DMS114 treated with DMSO at 0.1 percent for 48 hours (cell line): ENCODE measurements at regions not wholly inside any gene's neighbourhood (a gene's known extent, or its start where the extent isn't known, plus 50 kb on each side); places are given as distances from the start of the nearest gene placed in this dataset.
"Not testable (repeated sequence)": the region's sequence is repeated elsewhere in the genome, so short reads cannot be mapped to it uniquely, and the experiment has no call there.

Source experiments
- DNase-seq: peaks from one replicate; lab custom pipeline; 2025; ENCODE audit not compliant: unreplicated experiment; lab: John Stamatoyannopoulos, UW

GRCh38 chr10:6985644-6986043, 405.6 kb upstream of the PRKCQ start:
- no peak for DNase-seq

DNA sequence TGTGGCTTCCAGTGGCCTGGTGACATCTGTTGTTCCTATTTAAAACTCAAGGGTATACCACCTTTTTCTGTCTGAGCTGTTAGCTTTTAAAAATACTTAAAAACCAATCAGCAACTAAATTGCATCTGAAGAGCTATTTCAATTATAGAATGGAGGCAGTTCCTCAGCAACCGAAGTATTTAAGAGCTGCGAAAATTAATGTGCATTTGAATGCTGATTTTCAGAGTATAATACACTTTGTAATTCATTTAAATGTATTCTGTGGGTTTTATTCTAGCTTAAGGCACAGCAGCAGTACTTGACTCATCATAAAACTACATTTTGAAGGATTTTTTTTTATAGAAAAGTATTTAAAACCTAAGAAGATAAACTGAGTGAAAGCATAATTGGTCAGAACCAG, 404.9 kb upstream of the PRKCQ start:
- no peak for DNase-seq

DNA sequence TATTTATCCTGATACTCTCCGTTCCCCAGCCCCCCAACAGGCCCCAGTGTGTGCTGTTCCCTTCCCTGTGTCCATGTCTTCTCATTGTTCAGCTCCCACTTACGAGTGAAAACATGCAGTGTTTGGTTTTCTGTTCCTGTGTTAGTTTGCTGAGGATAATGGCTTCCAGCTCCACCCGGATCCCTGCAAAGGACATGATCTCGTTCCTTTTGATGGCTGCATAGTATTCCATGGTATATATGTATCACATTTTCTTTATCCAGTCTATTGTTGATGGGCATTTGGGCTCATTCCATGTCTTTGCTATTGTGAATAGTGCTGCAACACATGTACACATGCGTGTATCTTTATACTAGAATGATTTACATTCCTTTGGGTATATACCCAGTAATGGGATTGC, 403.9 kb upstream of the PRKCQ start:
- not testable (repeated sequence) for DNase-seq

DNA sequence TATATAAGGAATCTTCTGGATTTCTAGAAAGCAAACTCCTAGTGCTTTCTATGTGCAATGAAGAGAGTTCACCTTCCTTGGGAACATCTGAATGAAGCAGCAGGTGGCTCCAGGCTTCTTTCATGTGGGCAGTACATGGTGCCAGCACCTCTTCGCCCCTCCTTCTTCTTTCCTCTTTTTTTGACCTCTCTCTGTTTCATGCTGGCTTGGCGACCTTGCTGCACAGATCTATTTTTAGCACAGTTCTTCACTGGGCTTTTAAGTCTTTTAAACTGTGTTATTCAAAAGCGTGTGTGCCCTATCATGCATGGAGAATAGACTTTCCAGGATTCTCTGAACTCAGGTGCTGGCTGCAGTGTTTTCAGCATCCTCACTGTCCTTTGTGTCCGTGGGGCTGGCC, 400.3 kb upstream of the PRKCQ start:
- no peak for DNase-seq

GRCh38 chr10:6979371-6979770, 399.3 kb upstream of the PRKCQ start:
- DNase-seq: no peak

DNA sequence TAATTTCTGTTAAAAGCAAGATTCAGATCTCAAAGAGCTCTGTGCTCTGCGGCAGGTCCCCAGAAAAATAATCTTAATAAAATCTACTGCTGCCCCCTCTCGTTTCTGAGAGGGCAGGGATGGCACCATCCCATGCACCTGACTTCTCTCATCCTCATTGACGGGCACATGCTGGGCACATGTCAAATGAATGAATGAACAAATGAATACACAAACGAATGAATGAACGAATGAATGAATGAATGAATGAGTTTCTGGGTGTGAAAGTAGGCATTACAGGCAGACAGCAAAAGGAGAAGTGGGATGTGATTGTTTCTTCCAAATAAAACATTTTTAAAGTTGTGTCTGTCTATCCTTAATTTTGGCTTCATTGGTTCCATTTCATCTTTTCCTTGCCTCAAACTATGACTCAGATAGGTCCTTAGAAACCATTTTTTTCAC, 398.1 kb upstream of the PRKCQ start:
- DNase-seq: no peak

- DNase-seq: no peak
Observed at GRCh38 chr10:6977398-6978186, 397.5 kb upstream of the PRKCQ start.

GRCh38 chr10:6973899-6974298, 393.8 kb upstream of the PRKCQ start:
- DNase-seq: no peak

- no peak for DNase-seq
Observed at GRCh38 chr10:6972226-6972625, 392.1 kb upstream of the PRKCQ start.

DNA sequence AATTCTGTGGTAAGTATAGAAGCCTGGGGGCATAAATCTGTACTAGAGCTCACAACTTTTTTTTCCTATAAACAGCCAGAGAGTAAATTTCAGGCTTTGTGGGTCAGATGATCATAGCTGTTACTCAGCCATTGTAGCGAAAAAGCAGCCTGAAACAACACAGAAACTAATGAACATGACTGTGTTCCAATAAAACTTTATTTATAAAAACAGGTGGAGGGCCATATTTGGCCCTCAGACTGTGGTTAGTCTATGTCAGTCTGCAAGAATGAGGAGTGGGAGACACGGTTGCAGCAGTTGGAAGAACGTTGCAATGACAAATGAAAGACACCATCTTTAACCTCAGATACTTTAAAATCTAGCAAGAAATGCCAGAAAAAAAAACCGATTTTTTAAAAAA, 389.6 kb upstream of the PRKCQ start:
- no peak for DNase-seq

GRCh38 chr10:6964543-6964942, 384.5 kb upstream of the PRKCQ start:
- no peak for DNase-seq

- DNase-seq: no peak
Observed at GRCh38 chr10:6962576-6962975, 382.5 kb upstream of the PRKCQ start.

DNA sequence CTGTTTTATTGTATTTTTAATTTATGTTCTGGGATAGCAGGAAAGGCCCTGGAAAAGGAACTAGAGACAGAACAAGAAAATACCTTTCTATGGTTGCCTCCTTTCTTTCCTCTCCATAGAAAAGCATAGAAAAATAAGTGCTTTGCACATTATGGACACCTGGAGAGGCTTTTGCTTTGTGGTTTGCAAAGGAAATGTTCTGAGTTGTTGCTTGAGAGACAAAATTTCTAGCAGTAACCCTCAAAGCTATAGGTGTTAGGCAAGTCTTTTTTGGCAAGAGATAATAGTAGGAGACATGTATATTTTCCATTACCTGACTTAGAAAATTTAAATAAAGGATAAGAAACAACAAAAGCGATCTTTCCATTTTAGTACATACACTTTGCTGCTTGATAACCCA, 378.6 kb upstream of the PRKCQ start:
- DNase-seq: no peak

DNA sequence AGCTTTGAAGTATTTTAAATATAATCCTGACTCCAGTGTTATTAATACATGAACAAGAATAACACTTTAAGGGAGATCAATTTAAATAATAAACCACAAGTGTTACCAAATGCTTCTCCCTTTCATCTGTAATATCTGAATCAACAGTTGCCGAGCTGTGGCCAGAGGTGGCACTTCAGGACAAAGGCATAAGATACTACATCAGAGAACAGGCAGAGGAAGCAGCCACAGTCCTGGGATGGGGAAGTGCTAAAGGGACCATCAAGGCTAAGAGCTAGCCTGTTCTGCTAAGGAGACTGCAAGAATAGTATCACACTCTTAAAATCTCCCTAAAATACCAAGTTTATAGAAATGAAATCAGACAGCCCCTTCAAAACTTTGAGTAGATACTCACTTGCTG, 378.2 kb upstream of the PRKCQ start:
- DNase-seq: no peak

DNA sequence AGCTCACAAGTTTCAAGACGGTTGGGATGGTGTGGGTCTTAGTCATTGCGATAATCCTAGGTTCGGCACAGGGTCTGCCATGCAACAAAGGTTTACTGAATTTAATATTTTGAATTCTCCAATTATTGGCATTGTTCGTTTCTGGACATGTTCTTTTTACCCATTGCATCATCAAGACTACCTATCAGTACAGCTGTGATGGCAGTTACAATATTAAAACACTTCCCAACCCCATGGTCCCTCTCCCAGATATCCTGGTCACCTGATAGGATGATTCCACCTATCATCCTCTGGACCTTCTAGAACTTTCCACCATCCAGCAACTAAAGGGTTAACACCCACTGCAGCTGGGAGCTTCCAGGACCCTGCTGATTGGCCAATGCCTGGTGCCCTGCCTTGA, 377.8 kb upstream of the PRKCQ start:
- DNase-seq: no peak

GRCh38 chr10:6956562-6956961, 376.5 kb upstream of the PRKCQ start:
- DNase-seq: no peak

GRCh38 chr10:6953271-6953801, 373.3 kb upstream of the PRKCQ start:
- DNase-seq: no peak

- DNase-seq: no peak
Observed at GRCh38 chr10:6951732-6952131, 371.7 kb upstream of the PRKCQ start.

GRCh38 chr10:6950133-6950532, 370.1 kb upstream of the PRKCQ start:
- no peak for DNase-seq

DNA sequence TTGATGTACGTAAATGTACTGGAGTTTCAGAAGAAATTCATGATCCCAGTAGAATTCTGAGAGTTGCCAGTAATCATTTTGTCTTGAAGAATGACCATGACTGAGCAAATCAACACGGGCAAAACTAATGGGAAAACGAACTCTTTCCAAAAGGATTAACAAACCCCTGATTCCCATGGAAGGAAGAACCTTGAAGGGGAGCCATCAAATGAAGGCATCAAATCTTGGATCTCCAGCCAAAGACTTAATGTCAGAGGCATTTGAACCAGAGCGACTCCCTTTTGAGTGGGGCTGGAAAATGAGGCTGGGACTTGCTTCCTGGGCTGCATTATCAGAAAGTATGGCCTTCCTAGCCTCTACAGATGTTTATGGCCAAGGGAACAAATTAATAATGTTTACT, 364.4 kb upstream of the PRKCQ start:
- no peak for DNase-seq

- no peak for DNase-seq
Observed at GRCh38 chr10:6938384-6938783, 358.3 kb upstream of the PRKCQ start.

GRCh38 chr10:6936931-6937330, 356.9 kb upstream of the PRKCQ start:
- DNase-seq: no peak
